ENCODE measurements at regions not wholly inside any gene's neighbourhood (a gene's known extent, or its start where the extent isn't known, plus 50 kb on each side); places are given as distances from the start of the nearest gene placed in this dataset.

- TF ChIP-seq CTCF (conservative IDR thresholded peaks at IDR 0.05; ENCODE audit: low read depth, low read length) (no peak), EZH2 (IDR thresholded peaks at IDR 0.05; ENCODE audit: borderline replicate concordance, low read depth, low read length, poor library complexity, severe bottlenecking) (no peak)
Measured at GRCh38 chr4:56191534-56191933, 195.8 kb downstream of the AASDH start.
